Middle frontal gyrus (tissue), 1 donor: ENCODE measurements at regions not wholly inside any gene's neighbourhood (a gene's known extent, or its start where the extent isn't known, plus 50 kb on each side); places are given as distances from the start of the nearest gene placed in this dataset.

ENCODE experiments used
- DNase-seq: peaks from one replicate; pipeline ENCODE4 v3.0.0-alpha.2; 2015; ENCODE audit warnings: low spot score; ENCODE audit errors: extremely low spot score

DNA sequence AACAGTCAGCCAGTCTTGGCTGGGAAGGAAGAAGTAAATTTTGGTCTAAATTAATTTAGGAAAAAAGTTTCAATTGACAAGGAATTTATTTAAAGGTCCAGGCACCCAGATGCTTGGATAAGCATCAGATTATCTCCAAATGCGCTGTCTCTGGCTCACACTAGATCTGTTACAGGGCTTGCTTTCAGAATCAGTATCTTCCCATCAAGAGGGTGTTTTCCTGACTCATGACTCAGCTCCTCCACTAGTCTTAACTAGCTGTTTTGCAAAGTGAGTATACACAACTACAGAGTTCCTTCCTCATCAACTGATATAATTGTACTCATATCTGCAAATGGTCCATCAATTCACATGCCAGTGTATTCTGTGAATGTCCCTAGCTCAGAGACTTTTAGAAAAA is 482.1 kb upstream of the CPEB2 start:
- no peak for DNase-seq

DNA sequence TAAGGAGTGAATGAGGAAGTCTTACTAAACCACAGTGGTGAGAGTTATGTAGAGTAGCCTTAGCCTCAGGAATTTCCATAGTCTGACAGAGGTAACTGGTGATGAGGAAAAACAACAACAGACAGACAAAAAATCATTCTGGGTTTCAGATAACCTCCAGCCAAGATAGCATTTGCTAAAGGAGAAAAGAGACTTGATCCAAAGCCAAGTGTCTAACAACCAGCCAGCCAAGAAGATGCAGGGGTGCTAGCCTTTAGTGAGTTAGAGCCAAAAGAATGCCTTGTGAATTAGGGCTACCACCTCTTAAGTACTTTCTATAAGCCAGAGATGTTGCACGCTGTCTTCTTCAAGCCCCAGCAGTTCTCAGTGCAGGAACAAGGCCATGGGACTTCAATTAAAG is 478.0 kb upstream of the CPEB2 start:
- DNase-seq, result no peak

- DNase-seq, result no peak
These were observed 473.4 kb upstream of the CPEB2 start for GRCh38 chr4:14528918-14529317.

DNA sequence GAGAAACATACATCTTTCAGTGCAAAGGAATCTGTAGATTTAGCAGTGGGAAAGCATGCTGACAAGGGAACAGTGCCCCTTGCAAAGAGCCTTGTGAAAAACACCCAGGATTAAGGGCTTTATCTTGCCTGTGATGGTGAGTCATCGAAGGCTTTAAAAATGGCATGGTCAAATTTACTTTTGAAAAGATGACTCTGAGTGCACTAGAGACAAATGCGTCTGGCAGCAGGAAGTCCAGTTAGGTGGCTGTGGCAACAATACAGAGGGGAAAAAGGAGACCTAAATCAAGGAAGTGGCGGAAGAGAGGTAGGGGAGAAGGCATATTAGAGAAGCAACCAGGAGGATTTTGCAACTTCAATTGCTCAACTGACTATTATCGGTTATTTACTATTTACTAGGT is 472.6 kb upstream of the CPEB2 start:
- no peak for DNase-seq

GRCh38 chr4:14532436-14532835 is 469.8 kb upstream of the CPEB2 start:
- DNase-seq, result no peak

GRCh38 chr4:14539246-14539645 is 463.0 kb upstream of the CPEB2 start:
- no peak for DNase-seq

DNA sequence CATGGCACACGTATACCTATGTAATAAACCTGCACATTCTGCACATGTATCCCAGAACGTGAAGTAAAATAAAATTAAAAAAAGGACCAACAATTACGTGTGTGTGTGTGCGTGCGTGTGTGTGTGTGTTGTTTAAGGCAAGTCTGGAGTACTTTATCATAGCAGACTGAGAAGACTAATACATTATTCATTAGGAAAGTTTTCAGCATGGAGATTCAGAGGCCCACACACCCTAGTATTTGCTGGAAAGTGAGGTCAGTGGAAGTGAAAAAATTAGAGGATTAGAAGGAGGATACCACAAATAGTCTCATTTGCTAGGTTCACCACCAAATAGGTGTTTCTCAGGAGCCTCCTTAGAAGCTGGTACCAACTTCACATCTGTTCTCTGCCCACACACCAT is 457.1 kb upstream of the CPEB2 start:
- no peak for DNase-seq

DNA sequence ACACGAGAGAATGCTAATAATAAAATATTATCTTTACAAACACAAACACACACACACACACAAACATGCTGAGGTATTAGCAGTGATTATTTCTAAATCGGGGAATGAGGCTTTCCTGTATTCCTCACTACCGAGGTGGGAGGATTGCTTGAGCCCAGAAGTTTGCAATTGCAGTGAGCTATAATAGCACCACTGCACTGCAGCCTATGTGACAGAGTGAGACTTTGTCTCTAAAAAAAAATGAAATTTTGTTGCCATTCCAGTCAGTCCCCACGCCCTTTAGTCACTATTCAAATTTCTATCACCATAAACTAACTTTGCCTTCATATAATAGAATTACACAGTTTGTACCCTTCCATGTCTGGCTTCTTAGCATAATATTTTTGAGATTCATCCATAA is 456.5 kb upstream of the CPEB2 start:
- DNase-seq, result no peak

GRCh38 chr4:14552119-14552518 is 450.2 kb upstream of the CPEB2 start:
- DNase-seq, result no peak

GRCh38 chr4:14559646-14560045 is 442.6 kb upstream of the CPEB2 start:
- DNase-seq, result no peak

DNA sequence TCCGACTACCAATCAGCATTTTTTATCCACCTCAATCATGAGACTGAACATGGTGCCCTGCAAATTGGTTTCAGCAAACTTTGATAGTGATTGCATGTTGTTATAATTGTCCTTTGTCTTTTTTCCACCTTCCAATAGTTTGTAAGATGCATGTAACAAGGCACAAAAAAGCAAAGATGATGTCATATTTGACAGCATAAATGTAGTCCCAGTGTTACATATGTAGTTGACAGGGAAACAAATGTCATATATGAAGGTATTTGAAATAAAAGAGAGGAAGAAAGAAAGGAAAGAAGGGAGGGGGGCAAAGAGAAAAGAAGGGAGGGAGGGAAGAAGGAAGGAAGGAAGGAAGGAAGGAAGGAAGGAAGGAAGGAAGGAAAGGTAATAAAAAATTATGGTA is 441.7 kb upstream of the CPEB2 start:
- DNase-seq, result no peak

DNA sequence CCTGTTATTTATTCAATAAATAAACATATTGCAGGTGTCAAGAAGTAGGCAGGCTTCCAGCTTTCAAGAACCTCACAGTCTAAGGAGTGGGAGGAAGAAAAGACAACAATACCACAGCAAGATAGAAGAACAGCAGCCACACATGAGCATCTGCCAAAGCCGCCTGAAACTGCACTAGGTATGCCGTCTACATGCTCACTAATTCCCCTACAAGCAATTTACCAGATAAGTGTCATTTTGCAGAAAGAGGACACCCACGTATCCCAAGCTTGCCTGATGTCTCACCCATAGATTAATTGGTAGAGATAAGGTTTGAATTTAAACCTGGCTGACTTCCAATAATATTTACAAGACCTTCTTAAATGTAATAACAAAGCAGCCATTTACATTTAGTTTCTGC is 439.4 kb upstream of the CPEB2 start:
- DNase-seq, result no peak

DNA sequence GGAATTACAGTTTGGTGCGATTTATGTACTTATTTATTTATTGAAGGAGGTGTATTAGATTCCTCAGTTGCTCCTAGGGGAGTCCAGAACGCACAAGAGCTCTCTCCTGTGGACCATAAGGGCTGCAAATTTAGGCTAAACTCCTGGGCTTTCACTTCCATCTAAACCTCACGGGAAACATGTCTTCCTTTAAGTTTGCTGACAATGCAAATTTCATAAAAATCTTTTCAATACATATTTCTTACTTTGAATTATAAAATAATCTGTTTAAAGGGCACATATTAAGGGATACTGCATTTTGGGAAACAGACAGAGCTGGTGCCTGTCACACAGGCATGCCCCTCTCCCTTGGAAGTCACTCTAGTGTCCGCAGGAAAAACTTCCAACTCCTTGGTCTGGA is 438.0 kb upstream of the CPEB2 start:
- DNase-seq, result no peak

DNA sequence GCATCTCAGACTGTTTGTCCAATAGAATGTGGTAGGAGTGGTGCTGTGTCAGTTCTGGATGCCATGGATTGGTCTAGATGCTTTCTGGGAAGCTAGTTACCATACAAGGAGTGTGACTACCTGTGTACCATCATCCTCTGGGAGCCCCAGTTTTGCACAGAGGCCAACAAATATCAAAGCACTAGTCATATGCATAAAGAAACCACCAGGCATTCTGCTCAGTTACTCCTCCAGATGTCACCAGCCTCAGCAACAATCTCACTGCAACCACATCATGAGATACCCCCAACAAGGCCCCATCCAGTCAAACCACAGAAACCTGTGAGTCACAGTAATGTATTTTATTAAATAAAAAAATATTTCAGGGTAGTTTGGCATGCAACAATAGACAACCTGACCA is 435.8 kb upstream of the CPEB2 start:
- DNase-seq, result no peak

GRCh38 chr4:14568351-14568750 is 433.9 kb upstream of the CPEB2 start:
- no peak for DNase-seq

DNA sequence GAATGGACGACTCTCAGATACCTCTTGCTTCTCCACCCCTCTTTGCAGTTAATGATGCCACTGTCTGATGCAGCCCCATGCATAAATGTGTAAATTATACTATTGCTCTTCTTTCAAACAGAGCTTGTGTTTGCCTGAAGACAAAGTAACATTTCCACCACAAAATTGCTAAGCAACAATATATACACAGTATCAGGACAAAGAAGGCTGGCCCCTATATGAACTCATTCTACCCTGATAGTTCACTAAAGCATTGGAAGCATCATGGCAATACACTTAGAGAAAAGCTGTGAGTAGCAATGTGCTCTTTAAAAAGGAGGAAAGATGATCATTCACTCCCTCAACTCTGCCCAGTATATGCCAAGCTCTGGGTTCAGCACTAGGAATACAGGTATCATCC is 427.0 kb upstream of the CPEB2 start:
- no peak for DNase-seq

DNA sequence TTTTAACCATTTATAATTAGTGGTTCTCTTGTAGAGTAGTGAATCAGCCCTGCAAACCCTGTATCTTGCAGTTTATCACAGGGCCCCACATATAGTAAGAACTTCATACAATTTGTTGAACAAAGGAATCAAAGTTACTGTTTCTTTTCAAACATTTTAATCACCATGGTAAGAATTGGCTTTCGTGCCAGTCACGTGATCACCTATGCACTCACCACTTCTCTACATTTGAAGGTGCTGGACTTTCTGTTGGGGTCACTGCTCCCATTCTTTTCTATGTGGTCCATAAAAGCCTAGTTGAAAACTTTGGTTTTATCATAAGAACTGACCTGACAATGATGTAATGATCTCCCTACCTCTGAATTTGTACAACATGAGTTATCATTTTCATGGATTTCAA is 426.4 kb upstream of the CPEB2 start:
- no peak for DNase-seq

DNA sequence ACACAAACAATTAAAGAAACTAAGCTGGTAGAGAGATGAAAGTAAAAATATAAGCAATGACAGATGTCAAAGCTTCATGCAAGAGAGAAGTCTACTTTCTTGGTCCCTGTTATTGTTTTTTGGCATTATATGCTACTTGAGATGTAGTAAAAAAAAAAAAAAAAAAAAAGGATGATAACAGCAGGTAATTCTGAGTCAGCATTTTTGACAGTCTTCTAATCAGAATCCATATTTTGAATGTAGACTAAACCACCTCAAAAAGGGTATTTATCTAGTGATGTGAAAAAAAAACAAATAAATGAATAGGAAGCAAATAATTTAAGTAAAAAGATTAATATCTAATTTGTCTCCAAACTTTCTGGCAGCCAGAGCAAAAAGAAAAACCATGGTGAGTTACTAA is 422.2 kb upstream of the CPEB2 start:
- no peak for DNase-seq

GRCh38 chr4:14581741-14582140 is 420.5 kb upstream of the CPEB2 start:
- DNase-seq, result no peak

GRCh38 chr4:14582677-14583076 is 419.6 kb upstream of the CPEB2 start:
- no peak for DNase-seq

- no peak for DNase-seq
These were observed 418.9 kb upstream of the CPEB2 start for GRCh38 chr4:14583331-14583730.

- DNase-seq, result no peak
These were observed 418.5 kb upstream of the CPEB2 start for GRCh38 chr4:14583752-14584151.

- no peak for DNase-seq
These were observed 409.3 kb upstream of the CPEB2 start for GRCh38 chr4:14592950-14593349.

DNA sequence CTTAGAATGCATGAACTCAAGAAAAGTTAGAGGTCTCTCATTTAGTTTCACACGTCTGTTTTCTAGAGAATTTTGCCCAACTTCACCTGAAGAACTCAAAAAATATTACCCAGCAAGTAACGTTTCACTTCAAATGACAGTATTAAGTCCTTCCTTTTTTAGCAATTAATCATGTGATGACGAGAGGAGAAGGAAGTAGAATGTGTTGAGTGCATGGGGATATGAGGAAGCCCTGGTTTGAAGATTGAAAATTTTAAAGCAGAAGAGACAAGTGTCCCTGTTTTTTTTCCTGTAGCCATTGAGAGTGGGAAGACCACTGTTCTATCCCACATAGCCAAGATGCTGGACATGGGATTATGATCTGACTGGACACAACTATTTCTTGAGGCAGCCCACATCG is 406.3 kb upstream of the CPEB2 start:
- no peak for DNase-seq

DNA sequence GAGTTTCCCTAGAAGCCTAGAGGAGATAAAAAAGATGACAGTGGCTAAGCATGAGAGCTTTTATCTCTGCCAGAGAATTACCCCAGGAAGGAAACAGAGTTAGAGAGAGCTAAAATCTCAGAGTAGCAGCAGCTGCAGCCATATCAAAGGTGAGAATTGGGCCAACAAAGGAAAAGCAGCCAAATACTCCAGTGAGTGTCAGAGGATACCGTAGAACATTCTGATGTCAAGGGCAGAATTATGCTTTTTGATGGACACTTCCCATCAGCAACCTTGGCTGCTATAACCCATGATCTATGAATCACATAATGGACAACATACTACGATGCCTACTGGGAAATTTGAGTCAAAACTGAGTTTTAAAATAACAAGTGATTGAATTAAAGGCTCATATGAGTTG is 405.8 kb upstream of the CPEB2 start:
- DNase-seq, result no peak
